Fibroblast of lung (primary cell): ENCODE measurements at regions not wholly inside any gene's neighbourhood (a gene's known extent, or its start where the extent isn't known, plus 50 kb on each side); places are given as distances from the start of the nearest gene placed in this dataset.

Source experiments
- CTCF ChIP-seq, 2 donors: IDR thresholded peaks in 1 of 2; conservative IDR thresholded peaks in 1 of 2; 1 replicate in 1 of 2; 2 replicates in 1 of 2; pipeline ENCODE4 v1.5.1; 2011 to 2012; ENCODE audit warnings: low read length in 2 of 2, control low read depth in 1 of 2, inconsistent platforms in 1 of 2, low read depth in 1 of 2, mild to moderate bottlenecking in 1 of 2
- EZH2 ChIP-seq: IDR thresholded peaks from 2 replicates; pipeline ENCODE4 v1.5.1; 2012; ENCODE audit warnings: low read length, control low read depth, mild to moderate bottlenecking; ENCODE audit errors: missing control alignments

GRCh38 chr7:115086146-115086841 lies 164.4 kb downstream of the MDFIC start:
- no peak for TF ChIP-seq CTCF (conservative IDR thresholded peaks at IDR 0.05 in 1 of 2, IDR thresholded peaks at IDR 0.05 in 1 of 2; ENCODE audit: low read depth in 1 of 2, low read length in 2 of 2)
- TF ChIP-seq EZH2, result no peak
